BE2C (cell line): ENCODE measurements at regions not wholly inside any gene's neighbourhood (a gene's known extent, or its start where the extent isn't known, plus 50 kb on each side); places are given as distances from the start of the nearest gene placed in this dataset.

ENCODE experiments used
- DNase-seq: peaks from one replicate; pipeline ENCODE4 v3.0.0-alpha.2; 2020
- H3K27me3 ChIP-seq: fragments of 250-450 bp; sonication (Bioruptor Pico); 2 replicates; pipeline ENCODE4 v1.5.1; 2020; ENCODE audit warnings: mild to moderate bottlenecking
- H3K36me3 ChIP-seq: fragments of 250-450 bp; sonication (Bioruptor Pico); 2 replicates; pipeline ENCODE4 v1.5.1; 2020; ENCODE audit warnings: mild to moderate bottlenecking
- H3K4me1 ChIP-seq: fragments of 250-450 bp; sonication (Bioruptor Pico); 2 replicates; pipeline ENCODE4 v1.5.1; 2020
- H3K4me3 ChIP-seq: 2 replicates; pipeline ENCODE4 v1.5.1; 2011; ENCODE audit warnings: low read depth, low read length
- H3K9me3 ChIP-seq: fragments of 250-450 bp; sonication (Bioruptor Pico); 2 replicates; pipeline ENCODE4 v1.5.1; 2020
- TF ChIP-seq, protein P1 (sequence below): IDR thresholded peaks from 2 replicates; pipeline ENCODE4 v1.5.1; 2012; ENCODE audit warnings: mild to moderate bottlenecking, low read depth, low read length

DNA sequence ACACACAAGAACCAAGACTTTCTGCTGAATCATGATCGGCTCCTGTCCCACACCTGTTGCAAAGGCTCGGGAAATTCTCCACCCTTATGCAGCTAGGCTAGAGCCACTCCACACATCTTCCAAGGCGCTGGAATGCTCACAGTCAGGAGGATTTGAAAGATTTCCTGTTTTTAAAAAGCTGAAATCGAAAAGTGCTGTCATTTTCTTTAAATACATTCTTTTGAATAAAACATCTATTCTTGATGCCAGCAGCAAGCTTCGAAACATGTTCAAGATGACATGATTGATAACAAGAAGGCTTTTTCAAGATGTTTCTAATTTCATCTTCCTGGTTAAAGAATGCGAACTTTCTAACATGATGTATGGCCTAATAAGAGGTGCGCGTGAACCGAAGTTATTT, 219.7 kb upstream of the CDH5 start:
- TF ChIP-seq, protein P1, sequence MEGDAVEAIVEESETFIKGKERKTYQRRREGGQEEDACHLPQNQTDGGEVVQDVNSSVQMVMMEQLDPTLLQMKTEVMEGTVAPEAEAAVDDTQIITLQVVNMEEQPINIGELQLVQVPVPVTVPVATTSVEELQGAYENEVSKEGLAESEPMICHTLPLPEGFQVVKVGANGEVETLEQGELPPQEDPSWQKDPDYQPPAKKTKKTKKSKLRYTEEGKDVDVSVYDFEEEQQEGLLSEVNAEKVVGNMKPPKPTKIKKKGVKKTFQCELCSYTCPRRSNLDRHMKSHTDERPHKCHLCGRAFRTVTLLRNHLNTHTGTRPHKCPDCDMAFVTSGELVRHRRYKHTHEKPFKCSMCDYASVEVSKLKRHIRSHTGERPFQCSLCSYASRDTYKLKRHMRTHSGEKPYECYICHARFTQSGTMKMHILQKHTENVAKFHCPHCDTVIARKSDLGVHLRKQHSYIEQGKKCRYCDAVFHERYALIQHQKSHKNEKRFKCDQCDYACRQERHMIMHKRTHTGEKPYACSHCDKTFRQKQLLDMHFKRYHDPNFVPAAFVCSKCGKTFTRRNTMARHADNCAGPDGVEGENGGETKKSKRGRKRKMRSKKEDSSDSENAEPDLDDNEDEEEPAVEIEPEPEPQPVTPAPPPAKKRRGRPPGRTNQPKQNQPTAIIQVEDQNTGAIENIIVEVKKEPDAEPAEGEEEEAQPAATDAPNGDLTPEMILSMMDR = no peak
- H3K4me1 ChIP-seq = 0 out of 2 replicates have a peak, but pooled peaks cover 2% of the 10 kb centered on the region
- no peaks in the 10 kb centered on the region for H3K27me3 ChIP-seq
- DNase-seq = no peak
- no peak overlapping the region for H3K4me3 ChIP-seq
- H3K36me3 ChIP-seq = no peaks in the 10 kb centered on the region
- no peaks in the 10 kb centered on the region for H3K9me3 ChIP-seq

DNA sequence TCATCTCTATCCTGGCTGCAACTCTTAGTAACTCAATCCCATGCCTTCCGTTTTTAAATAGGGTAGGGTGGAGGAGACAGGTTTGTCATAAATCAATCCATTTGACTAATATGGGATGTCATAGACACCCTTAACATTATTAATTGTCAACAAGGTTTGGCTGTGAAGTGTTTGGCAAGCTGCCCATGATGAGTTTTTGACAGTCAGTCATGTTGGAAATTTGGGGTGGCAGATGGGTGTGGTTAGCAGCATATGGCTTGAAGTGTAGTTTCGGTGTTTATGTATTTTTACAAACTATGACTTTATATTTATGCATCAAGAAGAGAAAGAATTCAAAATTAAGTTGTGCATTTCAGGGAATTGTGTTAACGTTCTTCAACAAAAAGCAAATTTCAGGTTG, 221.8 kb upstream of the CDH5 start:
- H3K4me3 ChIP-seq = no peak overlapping the region
- no peaks in the 10 kb centered on the region for H3K27me3 ChIP-seq
- H3K4me1 ChIP-seq = 0 out of 2 replicates have a peak, but pooled peaks cover 2% of the 10 kb centered on the region
- no peak for DNase-seq
- no peaks in the 10 kb centered on the region for H3K36me3 ChIP-seq
- TF ChIP-seq, protein P1 = no peak
- no peaks in the 10 kb centered on the region for H3K9me3 ChIP-seq

DNA sequence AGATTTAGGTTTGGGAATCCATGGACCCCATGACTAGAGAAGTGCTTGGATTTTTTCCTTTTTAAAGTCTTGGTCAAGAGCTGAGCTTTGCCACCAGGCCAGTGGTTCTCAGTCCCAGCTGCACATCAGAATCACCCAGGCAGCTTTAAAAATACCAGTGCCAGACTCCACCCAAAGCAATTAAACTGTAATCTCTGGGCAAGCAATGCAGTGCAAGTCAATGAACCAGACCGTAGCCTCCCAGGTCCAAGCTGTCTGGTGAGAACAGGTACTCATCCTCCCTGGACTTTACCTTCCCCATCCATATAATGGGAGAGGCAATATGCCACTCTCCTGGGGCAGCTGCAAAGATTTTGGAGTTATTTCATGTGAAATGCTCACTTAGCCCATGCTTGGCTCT, 223.1 kb upstream of the CDH5 start:
- no peak for DNase-seq
- Histone ChIP-seq H3K27me3 (no peaks in the 10 kb centered on the region), H3K4me1 (0 out of 2 replicates have a peak, but pooled peaks cover 2% of the 10 kb centered on the region), H3K36me3 (no peaks in the 10 kb centered on the region), H3K9me3 (no peaks in the 10 kb centered on the region), H3K4me3 (no peak overlapping the region)
- TF ChIP-seq, protein P1 = no peak

DNA sequence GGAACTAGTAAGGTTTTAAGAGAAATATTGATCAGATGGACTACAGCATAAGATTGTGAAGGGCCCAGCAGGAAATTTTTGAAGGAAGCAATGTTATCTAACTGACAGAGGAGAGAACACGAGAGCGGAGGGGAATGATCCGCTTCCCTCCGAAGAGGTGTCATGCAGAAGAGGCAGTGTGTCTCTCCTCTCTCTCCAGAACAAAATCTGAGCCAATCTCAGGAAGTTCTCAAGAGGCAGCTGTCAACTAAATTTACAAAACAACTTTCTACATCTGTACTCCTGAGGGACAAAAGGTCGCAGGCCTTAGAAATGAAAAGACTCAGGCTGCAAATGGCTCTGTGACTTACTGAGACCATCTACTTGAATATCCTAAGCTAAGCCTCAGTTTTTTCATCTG, 224.6 kb upstream of the CDH5 start:
- Histone ChIP-seq H3K9me3 (no peaks in the 10 kb centered on the region), H3K4me3 (no peak overlapping the region), H3K4me1 (0 out of 2 replicates have a peak, but pooled peaks cover 2% of the 10 kb centered on the region), H3K27me3 (no peaks in the 10 kb centered on the region), H3K36me3 (no peaks in the 10 kb centered on the region)
- TF ChIP-seq, protein P1 = no peak
- DNase-seq = no peak

DNA sequence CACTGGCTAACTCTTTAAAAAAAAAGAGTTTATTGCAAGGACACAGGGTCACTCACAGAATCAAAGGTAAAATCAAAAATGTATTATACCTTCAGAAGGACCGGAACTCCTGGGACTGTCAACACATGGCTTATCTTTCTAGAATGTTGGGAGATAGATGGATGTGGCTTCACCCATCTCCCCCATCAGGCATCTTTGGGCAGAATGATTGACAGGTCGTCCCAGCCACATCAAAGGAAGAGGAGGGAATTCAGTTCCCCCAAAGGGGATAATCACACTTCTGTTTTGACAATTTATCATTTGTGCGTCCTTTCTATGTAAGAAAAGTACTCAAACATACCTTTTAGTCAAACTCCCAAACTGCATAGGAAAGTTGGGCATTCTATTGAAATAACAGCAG, 228.6 kb upstream of the CDH5 start:
- TF ChIP-seq, protein P1 = no peak
- DNase-seq = no peak
- Histone ChIP-seq H3K9me3 (no peaks in the 10 kb centered on the region), H3K36me3 (no peaks in the 10 kb centered on the region), H3K27me3 (no peaks in the 10 kb centered on the region), H3K4me1 (peaks cover 3% of the 10 kb centered on the region; the same call in 1 of the 2 replicates), H3K4me3 (no peak overlapping the region)

DNA sequence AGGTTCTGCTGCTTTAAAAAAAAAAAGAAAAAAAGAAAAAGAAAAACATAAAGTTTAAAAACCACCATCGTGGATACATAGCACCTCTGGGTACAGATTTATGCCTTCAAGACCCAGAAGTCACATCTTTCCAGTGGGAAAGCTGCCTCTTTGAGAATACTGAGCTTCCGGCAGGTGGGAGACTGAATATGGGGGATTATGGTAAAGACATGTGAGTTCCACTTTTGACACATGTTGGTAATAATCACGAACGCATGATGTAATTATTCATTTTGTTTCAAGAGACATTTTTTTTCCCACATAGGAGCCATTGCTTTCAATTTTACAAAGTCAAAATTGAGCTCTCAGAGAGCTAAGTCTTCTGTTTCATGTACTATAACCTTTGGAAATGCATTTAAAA, 229.7 kb upstream of the CDH5 start:
- no peak overlapping the region for H3K4me3 ChIP-seq
- no peak for DNase-seq
- no peaks in the 10 kb centered on the region for H3K9me3 ChIP-seq
- no peaks in the 10 kb centered on the region for H3K27me3 ChIP-seq
- no peaks in the 10 kb centered on the region for H3K36me3 ChIP-seq
- TF ChIP-seq, protein P1 = no peak
- H3K4me1 ChIP-seq = peaks cover 3% of the 10 kb centered on the region; the same call in 1 of the 2 replicates
